Brain microvascular endothelial cell (primary cell): ENCODE measurements at regions not wholly inside any gene's neighbourhood (a gene's known extent, or its start where the extent isn't known, plus 50 kb on each side); places are given as distances from the start of the nearest gene placed in this dataset.

Source experiments
- DNase-seq: peaks from one replicate; pipeline ENCODE4 v3.0.0-alpha.2; 2020
- H3K27ac ChIP-seq: fragments of 250-450 bp; sonication (Bioruptor Pico); 2 replicates; pipeline ENCODE4 v1.5.1; 2020; ENCODE audit warnings: mild to moderate bottlenecking, moderate library complexity
- H3K27me3 ChIP-seq: fragments of 250-450 bp; sonication (Bioruptor Pico); replicated peaks from 2 replicates; pipeline ENCODE4 v1.5.1; 2020; ENCODE audit warnings: mild to moderate bottlenecking
- H3K36me3 ChIP-seq: fragments of 250-450 bp; sonication (Bioruptor Pico); replicated peaks from 2 replicates; pipeline ENCODE4 v1.5.1; 2020; ENCODE audit warnings: mild to moderate bottlenecking
- H3K4me3 ChIP-seq: 2 replicates; pipeline ENCODE4 v1.5.1; 2011; ENCODE audit warnings: low read depth, mild to moderate bottlenecking, control low read depth, low read length, moderate library complexity
- in situ Hi-C: cut with HindIII; loops from 2 replicates; pipeline ENCODE4 v1.10.0; 2017; ENCODE audit warnings: low sequenced_read_pairs, low pct_ligation_motif_present
- TF ChIP-seq, protein P1 (sequence below): IDR thresholded peaks from 2 replicates; pipeline ENCODE4 v1.5.1; 2011; ENCODE audit warnings: low read depth, mild to moderate bottlenecking, moderate library complexity, low read length, control low read depth, inconsistent platforms; ENCODE audit errors: missing control alignments

DNA sequence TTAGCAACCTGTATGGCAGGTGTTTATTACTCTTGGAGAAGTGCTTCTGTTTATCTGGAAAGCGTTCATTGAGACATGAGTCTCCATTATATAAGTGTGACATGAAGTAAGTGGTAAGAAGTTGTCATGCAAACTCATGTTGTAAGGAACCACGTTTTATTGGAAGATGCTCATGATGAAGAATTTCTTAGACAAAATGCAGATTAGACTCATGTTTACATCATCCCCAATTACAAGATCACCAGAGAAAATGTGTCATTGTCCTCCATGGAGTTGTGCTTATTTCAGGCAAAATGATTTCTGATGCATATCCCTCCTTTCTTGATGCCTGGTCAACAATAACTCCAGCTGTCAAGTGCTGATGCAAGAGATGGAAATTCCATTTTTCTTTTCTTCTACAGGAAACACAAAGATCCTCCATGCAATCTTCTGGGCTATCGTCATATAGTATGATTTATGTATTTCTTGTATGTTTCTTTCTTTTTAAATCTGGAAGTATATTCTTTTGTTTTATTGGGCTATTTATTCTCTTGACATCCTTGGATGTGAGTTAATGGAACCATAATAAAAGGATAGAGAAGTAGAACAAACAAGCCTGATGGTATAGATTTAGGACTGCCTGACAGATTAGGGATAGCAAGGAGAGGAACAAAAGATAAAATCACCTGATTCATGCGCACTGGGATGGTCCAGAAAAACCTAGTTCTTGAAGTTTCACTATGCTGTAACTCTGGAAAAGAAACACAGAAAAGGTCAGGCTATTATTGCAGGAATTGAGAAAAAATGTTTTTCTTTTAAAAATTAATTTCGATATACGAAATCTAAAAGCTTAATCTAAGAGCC lies 50.7 kb upstream of the DIAPH3 start:
- Histone ChIP-seq H3K36me3 (no peaks in the 10 kb centered on the region), H3K27me3 (no peaks in the 10 kb centered on the region), H3K4me3 (no peak overlapping the region), H3K27ac (no peak overlapping the region)
- TF ChIP-seq, protein P1, sequence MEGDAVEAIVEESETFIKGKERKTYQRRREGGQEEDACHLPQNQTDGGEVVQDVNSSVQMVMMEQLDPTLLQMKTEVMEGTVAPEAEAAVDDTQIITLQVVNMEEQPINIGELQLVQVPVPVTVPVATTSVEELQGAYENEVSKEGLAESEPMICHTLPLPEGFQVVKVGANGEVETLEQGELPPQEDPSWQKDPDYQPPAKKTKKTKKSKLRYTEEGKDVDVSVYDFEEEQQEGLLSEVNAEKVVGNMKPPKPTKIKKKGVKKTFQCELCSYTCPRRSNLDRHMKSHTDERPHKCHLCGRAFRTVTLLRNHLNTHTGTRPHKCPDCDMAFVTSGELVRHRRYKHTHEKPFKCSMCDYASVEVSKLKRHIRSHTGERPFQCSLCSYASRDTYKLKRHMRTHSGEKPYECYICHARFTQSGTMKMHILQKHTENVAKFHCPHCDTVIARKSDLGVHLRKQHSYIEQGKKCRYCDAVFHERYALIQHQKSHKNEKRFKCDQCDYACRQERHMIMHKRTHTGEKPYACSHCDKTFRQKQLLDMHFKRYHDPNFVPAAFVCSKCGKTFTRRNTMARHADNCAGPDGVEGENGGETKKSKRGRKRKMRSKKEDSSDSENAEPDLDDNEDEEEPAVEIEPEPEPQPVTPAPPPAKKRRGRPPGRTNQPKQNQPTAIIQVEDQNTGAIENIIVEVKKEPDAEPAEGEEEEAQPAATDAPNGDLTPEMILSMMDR = no peak
- in situ Hi-C loops = no loop called here
- no peak for DNase-seq

DNA sequence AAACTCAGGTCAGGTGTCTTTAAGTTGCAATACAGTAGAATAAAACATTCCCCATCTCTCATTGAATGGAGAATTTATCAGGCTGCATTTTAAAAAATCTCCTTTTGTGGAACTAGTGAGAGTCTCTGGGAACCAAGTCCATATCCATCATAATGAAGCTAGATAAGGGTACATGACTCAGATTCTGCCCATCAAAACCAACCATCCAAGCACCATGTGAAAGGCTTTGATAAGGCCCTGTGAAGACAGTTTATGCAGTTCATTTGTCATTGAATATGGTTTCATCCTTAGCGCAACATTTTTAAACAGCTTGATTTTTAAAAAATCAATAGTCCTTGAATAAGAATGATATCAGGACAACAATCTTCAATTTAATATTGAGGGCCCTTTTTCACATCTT lies 56.3 kb upstream of the DIAPH3 start:
- Histone ChIP-seq H3K27me3 (no peaks in the 10 kb centered on the region), H3K36me3 (no peaks in the 10 kb centered on the region), H3K4me3 (no peak overlapping the region), H3K27ac (no peak overlapping the region)
- in situ Hi-C loops = no loop called here
- DNase-seq = no peak
- TF ChIP-seq, protein P1 = no peak

DNA sequence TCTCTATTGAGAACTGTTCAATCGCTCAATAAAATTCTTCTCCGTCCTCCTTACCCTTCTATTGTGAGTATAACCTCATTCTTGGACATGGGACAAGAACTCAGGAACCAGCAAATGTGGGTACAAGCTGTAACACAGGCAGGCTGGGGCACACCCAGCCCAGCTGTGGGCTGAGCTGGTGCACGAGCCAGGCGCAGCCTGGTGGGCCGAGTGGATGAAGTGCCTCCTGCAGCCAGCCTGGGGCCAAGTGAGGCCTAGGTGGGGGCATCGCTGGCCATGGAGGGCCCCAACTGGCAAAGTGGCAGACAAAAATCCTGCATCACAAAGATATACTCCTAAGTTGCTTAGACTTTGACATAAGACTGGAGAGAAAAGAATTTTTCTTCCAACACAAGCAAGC lies 57.9 kb upstream of the DIAPH3 start:
- no peaks in the 10 kb centered on the region for H3K27me3 ChIP-seq
- H3K36me3 ChIP-seq = no peaks in the 10 kb centered on the region
- no peak overlapping the region for H3K27ac ChIP-seq
- TF ChIP-seq, protein P1 = no peak
- no peak for DNase-seq
- no peak overlapping the region for H3K4me3 ChIP-seq
- in situ Hi-C loops = no loop called here

DNA sequence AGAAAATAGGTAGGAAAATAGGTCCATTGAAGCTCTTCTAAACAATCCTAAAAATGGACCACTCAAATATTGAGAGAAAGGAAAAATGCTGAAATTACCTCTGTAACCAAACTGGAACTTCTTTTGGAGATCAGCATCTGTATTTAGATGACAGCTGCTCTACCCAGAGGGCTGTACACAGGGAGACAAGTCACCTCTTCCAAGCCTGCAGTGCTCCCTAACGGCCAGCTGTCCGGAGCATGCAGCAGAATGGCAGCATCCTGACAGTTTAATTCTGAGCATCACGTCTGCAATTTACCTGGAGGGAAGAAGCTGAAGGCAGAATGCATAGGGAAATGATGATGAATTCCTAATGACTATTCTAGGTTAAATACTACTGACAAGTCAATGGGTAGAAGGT lies 62.8 kb upstream of the DIAPH3 start:
- no peak overlapping the region for H3K27ac ChIP-seq
- TF ChIP-seq, protein P1 = peak; percentile 65
- in situ Hi-C loops = no loop called here
- H3K4me3 ChIP-seq = no peak overlapping the region
- no peaks in the 10 kb centered on the region for H3K27me3 ChIP-seq
- DNase-seq = peak; percentile 25
- H3K36me3 ChIP-seq = no peaks in the 10 kb centered on the region

DNA sequence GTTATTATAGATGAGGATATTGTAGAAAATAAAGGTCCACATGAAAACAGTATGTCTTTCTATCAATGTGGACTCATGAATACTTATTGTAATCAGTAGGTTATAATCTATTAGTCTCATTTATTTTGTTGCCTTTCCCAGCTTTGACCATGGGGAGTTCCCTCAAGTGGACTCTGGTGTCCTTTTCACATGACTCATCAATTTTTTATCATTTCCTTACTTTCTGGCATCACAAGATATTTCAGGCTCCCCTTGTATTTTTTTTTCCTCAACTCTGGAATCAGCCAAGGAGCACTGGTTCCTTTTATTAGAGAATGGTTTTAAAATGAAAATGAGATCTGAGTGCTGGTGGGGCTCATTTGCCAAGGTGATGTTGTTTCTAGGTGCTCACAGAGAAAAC lies 63.4 kb upstream of the DIAPH3 start:
- Histone ChIP-seq H3K36me3 (no peaks in the 10 kb centered on the region), H3K4me3 (no peak overlapping the region), H3K27me3 (no peaks in the 10 kb centered on the region), H3K27ac (no peak overlapping the region)
- in situ Hi-C loops = no loop called here
- TF ChIP-seq, protein P1 = no peak
- DNase-seq = no peak
